GM08714 (cell line): ENCODE measurements at regions not wholly inside any gene's neighbourhood (a gene's known extent, or its start where the extent isn't known, plus 50 kb on each side); places are given as distances from the start of the nearest gene placed in this dataset.
"Not testable (repeated sequence)": the region's sequence is repeated elsewhere in the genome, so short reads cannot be mapped to it uniquely, and the experiment has no call there.

ENCODE experiments used
- H3K4me3 ChIP-seq: fragments of 200-500 bp; sonication (Bioruptor generic); 2 replicates; pipeline ENCODE4 v1.5.1; 2014; ENCODE audit warnings: mild to moderate bottlenecking, low read length, inconsistent platforms
- ZNF274 ChIP-seq: IDR thresholded peaks from 2 replicates; pipeline ENCODE4 v1.6.1; 2012; ENCODE audit warnings: mild to moderate bottlenecking, low read depth, low read length

GRCh38 chr21:43290421-43291346, 121.9 kb downstream of the CRYAA start:
- TF ChIP-seq ZNF274: no peak
- no peak overlapping the region for H3K4me3 ChIP-seq

DNA sequence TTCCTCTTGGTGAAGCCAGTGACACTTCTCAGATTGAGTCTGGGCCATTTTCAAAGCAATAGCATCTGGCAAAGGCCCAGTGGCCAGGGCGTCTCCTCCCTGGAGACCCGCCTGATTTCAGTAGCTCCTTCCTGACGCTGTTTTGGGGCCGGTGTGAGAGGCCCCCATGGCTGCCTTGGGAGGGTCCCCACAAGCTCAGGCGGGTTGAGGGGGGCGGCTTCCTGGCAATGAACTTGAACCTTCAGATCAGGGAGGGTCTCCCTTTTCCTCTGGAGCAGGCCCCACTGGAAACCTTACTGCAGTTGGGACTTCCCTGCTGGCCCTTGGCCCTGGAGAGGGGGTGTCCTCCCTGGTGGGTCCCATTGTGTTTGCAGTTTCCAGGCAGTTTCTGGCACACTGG, 121.2 kb downstream of the CRYAA start:
- H3K4me3 ChIP-seq: no peak overlapping the region

DNA sequence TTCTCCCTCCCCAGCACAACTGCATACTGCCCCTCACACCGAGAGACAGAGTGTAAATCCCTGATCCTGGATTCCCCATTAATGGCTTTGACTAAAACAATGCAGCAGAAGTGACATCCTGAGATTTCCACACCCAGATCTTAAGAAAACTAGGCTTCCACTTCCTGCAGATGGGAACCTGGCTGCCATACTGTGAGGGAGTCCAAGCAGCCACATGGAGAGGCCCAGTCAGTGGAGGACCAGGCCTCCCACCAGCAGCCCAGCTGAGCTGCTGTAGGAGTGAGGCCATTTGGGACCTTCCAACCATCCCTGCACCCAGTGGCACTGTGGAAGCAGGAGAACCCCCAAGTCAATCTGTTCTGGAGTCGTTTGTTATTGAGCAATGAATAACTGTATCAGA, 120.6 kb downstream of the CRYAA start:
- no peak for TF ChIP-seq ZNF274
- no peak overlapping the region for H3K4me3 ChIP-seq

More for the DNA sequence above, 121.2 kb downstream of the CRYAA start:
- TF ChIP-seq ZNF274: no peak

DNA sequence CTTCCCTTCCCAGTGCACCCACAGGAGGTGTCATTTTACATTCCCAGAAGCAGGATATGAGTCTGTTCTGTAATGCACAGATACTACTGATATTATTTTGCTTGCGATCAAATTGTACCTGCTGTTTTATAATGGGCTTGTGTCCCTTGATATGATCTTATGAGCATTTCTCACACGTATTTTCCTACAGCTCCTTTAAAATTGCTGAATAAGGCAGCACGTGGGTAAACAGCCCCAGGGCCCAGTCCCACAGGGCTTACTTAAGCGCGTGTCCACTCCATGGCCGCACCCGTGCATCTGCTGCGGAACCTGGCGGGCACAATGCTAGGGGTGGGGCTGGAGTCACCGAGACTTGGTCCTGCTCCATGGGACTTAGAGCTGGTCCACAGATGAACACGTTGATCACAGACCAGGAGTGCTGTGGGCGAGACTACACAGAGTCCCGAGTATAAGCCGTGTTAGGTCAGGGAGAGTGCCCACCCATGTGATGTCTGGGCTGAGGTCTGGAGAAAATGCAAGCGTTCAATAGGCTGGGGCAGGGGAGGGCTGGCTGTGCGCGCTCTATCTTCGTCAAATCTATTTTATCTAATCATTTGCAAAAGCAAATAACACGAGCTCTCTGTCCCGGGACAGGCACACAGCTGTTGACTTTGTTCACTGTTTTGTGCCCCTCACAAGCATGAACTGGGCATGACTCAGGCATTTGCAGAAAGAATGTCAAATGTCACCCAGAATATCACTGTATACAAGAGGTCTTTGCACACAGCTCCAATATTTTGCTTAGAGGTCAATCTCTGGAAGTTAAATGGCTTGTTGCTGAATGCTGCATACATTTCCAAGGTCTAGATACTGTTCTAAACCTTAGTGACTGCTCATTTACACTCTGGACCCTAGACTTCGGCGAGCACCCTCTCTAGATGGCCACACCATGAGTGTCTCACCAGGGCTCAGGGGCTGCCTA, 119.3 kb downstream of the CRYAA start:
- no peak for TF ChIP-seq ZNF274
- no peak overlapping the region for H3K4me3 ChIP-seq

DNA sequence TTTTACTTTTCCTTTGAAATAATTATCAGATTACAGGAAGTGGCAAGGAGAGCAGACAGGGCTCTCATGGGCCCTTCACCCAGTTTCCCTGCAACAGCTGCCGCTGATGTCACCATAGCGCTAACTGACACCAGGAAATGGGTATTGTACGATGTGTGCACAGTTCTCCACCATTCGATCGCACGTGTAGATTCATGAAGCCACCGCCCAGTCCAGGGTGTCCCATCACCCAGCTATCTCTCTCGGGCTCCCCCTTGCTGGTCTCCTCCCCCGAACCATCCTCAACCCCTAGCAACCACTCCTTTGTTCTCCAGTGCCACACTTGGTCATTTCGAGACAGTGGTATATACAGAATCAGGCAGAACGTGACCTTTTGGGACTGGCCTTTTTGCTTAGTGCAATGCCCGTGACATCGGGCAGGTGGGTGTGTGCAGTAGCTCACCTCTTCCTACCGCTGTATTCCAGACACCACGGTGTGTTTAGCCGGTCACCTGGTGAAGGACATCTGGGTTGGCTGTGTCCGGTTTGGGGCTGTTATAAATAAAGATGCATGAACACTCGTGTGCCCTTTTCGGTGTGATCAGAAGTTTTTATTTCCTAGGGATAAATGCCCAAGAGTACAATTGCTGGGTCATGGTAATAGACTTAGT, 118.4 kb downstream of the CRYAA start:
- no peak overlapping the region for H3K4me3 ChIP-seq
- no peak for TF ChIP-seq ZNF274

GRCh38 chr21:43286196-43286595, 117.4 kb downstream of the CRYAA start:
- no peak overlapping the region for H3K4me3 ChIP-seq
- TF ChIP-seq ZNF274: no peak

DNA sequence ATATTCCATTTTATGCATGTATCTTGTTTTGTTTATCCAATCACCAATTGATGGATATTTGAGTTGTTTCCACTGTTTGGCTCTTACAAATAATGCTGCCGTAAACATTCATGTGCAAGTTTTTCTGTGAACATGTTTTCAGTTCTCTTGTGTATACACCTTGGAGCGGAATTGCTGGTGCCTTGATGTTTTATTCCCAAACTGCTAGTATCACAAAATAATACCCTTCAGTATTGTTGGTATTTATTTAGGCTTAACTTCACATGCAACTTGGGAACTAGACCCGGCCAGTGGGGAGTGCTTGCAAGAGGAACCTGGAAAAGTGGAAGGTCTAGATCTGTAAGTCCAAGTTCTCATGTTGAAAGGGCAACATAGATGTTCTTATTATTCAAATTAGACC, 115.9 kb downstream of the CRYAA start:
- no peak overlapping the region for H3K4me3 ChIP-seq
- no peak for TF ChIP-seq ZNF274

DNA sequence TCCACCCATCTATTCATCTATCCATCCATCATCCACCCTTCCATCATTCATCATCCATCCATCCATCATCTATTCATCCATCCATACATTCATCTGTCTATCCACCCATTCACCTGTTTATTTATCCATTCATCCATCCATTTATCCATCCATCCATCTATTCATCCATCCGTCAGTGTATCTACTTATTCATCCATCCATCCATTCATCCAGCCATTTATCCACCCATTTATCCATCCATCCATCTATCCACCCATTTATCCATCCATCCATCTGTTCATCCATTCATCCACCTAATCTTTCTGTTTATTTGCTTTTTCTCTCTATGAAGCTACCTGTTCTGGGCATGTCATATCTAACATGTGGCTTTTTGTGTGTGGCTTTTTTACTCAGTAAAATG, 115.4 kb downstream of the CRYAA start:
- H3K4me3 ChIP-seq: no peak overlapping the region
- no peak for TF ChIP-seq ZNF274

- not testable (repeated sequence) for H3K4me3 ChIP-seq
These were observed 115.1 kb downstream of the CRYAA start for GRCh38 chr21:43283925-43284221.

GRCh38 chr21:43283136-43283924, 114.5 kb downstream of the CRYAA start:
- TF ChIP-seq ZNF274: no peak
- H3K4me3 ChIP-seq: no peak overlapping the region

DNA sequence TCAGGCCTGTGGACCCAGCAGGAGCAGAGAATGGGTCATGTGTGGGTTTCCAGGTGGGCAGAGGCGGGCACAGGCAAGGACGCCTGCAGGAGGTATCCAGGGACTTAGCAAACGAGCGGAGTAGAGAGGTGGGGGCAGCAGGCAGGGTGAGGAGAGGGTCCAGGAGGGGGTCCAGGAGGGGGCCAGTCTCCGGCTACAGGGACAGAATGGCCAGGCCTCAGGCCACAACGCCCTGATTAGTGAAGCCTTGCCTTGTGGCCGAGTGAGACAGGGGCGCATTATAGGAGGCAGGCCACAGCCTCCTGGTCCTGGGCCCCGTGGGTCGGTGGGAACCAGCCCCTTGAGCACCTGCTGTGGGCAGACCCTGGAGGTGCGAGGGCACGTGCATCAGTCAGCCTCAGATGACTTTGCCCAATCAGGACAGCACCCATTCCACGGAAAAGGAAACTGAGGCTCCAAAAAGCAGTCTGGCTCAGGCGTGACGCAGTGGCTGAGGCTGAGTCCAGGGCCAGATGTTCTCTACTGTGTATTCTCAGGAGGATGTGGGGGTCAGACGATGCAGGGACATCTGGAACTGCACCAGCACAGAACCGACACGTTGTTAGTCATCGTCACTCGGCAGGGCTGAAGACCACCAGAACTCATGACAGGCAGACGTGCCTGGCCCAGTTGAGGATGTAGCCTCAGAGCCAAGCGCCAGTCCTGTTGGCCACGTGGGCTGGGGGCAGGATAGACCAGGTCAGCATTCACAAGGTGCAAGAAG, 113.7 kb downstream of the CRYAA start:
- no peak for TF ChIP-seq ZNF274
- no peak overlapping the region for H3K4me3 ChIP-seq

- TF ChIP-seq ZNF274: no peak
- no peak overlapping the region for H3K4me3 ChIP-seq
These were observed 113.0 kb downstream of the CRYAA start for GRCh38 chr21:43281661-43282357.

GRCh38 chr21:43280949-43281633, 112.3 kb downstream of the CRYAA start:
- no peak for TF ChIP-seq ZNF274
- no peak overlapping the region for H3K4me3 ChIP-seq
